K562 (cell line): ENCODE measurements at regions not wholly inside any gene's neighbourhood (a gene's known extent, or its start where the extent isn't known, plus 50 kb on each side); places are given as distances from the start of the nearest gene placed in this dataset.

Experiments
- ATAC-seq: fragments of 200-7000 bp; cut with Tn5 transposase; 3 replicates; pipeline ENCODE4 v1.9.1; 2020; ENCODE audit warnings: moderate library complexity
- BruUV-seq: library from RNA; stranded (reverse); fragments of 400-500 nt; replicated peaks from 2 replicates; lab custom pipeline; 2021; lab: Mats Ljungman, UMichigan
- CTCF ChIA-PET: fragments of 300-600 bp; formaldehyde crosslinking; extraction: SDS; loops from one replicate; lab custom pipeline; 2021; ENCODE audit warnings: low intra/inter-chr PET ratio; lab: Yijun Ruan, JAX
- POLR2A ChIA-PET: fragments of 300-600, 350-650 bp; sonication (Branson Sonifier 250); formaldehyde crosslinking; extraction: SDS; loops from one replicate; lab custom pipeline; 2021; ENCODE audit warnings: antibody characterized with exemption, inconsistent platforms; lab: Yijun Ruan, JAX
- DNase-seq, 4 experiments: peaks; one replicate each; pipeline versions ENCODE4 v3.0.0 to v3.0.0-alpha.2; 2011 to 2018; ENCODE audit warnings: low spot score in 3 of 4, mixed read lengths in 3 of 4; ENCODE audit errors: extremely low read depth in 1 of 4
- FAIRE-seq: peaks from 2 replicates; lab custom pipeline; 2011; peaks lifted over from hg19 to GRCh38; lab: Jason Lieb, UNC
- H2AFZ ChIP-seq: 2 replicates; pipeline ENCODE4 v1.6.0; 2011; ENCODE audit warnings: low read depth, low read length, control low read depth, inconsistent platforms
- H3K27ac ChIP-seq: fragments of 200-600 bp; 3 replicates; pipeline ENCODE4 v1.8.0; 2011; ENCODE audit warnings: low read depth, mild to moderate bottlenecking, control low read depth, inconsistent platforms, low read length, moderate library complexity, mixed read lengths; ENCODE audit errors: extremely low read depth
- H3K27me3 ChIP-seq, 2 experiments: fragments of 300-600 bp in 1 of 2; 2 replicates in 1 of 2; 3 replicates in 1 of 2; pipeline versions ENCODE4 v1.6.0 to v1.8.0; 2011; ENCODE audit warnings: inconsistent platforms in 2 of 2, low read length in 2 of 2, mild to moderate bottlenecking in 1 of 2, mixed read lengths in 1 of 2, moderate library complexity in 1 of 2; ENCODE audit not compliant: control insufficient read depth in 2 of 2, insufficient read depth in 2 of 2
- H3K36me3 ChIP-seq: fragments of 300-600 bp; 3 replicates; pipeline ENCODE4 v1.8.0; 2011; ENCODE audit warnings: mild to moderate bottlenecking, low read length, inconsistent platforms; ENCODE audit not compliant: control insufficient read depth, insufficient read depth
- H3K4me1 ChIP-seq, 2 experiments: fragments of 200-600 bp in 1 of 2; replicated peaks in 1 of 2; 2 replicates in 1 of 2; 3 replicates in 1 of 2; pipeline versions ENCODE4 v1.5.1 to v1.8.0; 2011; ENCODE audit warnings: inconsistent platforms in 2 of 2, low read length in 2 of 2, mild to moderate bottlenecking in 1 of 2, mixed read lengths in 1 of 2, moderate library complexity in 1 of 2; ENCODE audit not compliant: control insufficient read depth in 2 of 2, insufficient read depth in 2 of 2
- H3K4me2 ChIP-seq: 2 replicates; pipeline ENCODE4 v1.6.1; 2011; ENCODE audit warnings: low read length, control low read depth, inconsistent platforms, mixed read lengths; ENCODE audit not compliant: insufficient read depth
- H3K4me3 ChIP-seq: fragments of 200-600 bp; sonication (generic), shearing (Covaris generic); 2 replicates; pipeline ENCODE4 v1.5.1; 2016; ENCODE audit warnings: control low read depth, inconsistent platforms
- H3K79me2 ChIP-seq: fragments of 200-600 bp; 3 replicates; pipeline ENCODE4 v1.8.0; 2011; ENCODE audit warnings: low read length, inconsistent platforms; ENCODE audit not compliant: control insufficient read depth, insufficient read depth
- H3K9ac ChIP-seq, 2 experiments: 2 replicates each; pipeline versions ENCODE4 v1.6.0 to v1.6.1; 2011; ENCODE audit warnings: low read depth in 2 of 2, low read length in 2 of 2, control low read depth in 1 of 2, inconsistent platforms in 1 of 2, mild to moderate bottlenecking in 1 of 2, mixed read lengths in 1 of 2; ENCODE audit not compliant: insufficient read depth in 1 of 2
- H3K9me1 ChIP-seq: one replicate; pipeline ENCODE4 v1.6.0; 2011; ENCODE audit warnings: inconsistent platforms, mild to moderate bottlenecking, low read length, moderate library complexity; ENCODE audit not compliant: control insufficient read depth, insufficient read depth
- H3K9me3 ChIP-seq: replicated peaks from 2 replicates; pipeline ENCODE4 v1.5.1; 2011; ENCODE audit warnings: low read depth, low read length, inconsistent platforms; ENCODE audit not compliant: control insufficient read depth, insufficient read depth
- H4K20me1 ChIP-seq: replicated peaks from 2 replicates; pipeline ENCODE4 v1.6.1; 2011; ENCODE audit warnings: low read length, inconsistent platforms, mixed read lengths; ENCODE audit not compliant: control insufficient read depth, insufficient read depth
- CBFA2T3 ChIP-seq: fragments of 450-650 bp; IDR thresholded peaks from 2 replicates; pipeline ENCODE4 v1.6.1; 2017
- NCOA2 ChIP-seq, 2 experiments: fragments of 450-650 bp; IDR thresholded peaks; 2 replicates each; pipeline ENCODE4 v1.6.1; 2018; ENCODE audit warnings: mild to moderate bottlenecking in 2 of 2, moderate library complexity in 1 of 2; ENCODE audit not compliant: partially characterized antibody in 2 of 2
- NR2F6 ChIP-seq: fragments of 450-650 bp; formaldehyde crosslinking; IDR thresholded peaks from 2 replicates; pipeline ENCODE4 v1.4.0; 2020; ENCODE audit warnings: mild to moderate bottlenecking
- SRSF7 ChIP-seq: fragments of 200-400 bp; formaldehyde crosslinking; optimal IDR thresholded peaks from 2 replicates; pipeline ENCODE3; 2017; ENCODE audit warnings: mild to moderate bottlenecking, low read depth, low read length
- SUPT5H ChIP-seq: fragments of 450-650 bp; IDR thresholded peaks from 2 replicates; pipeline ENCODE4 v1.6.1; 2016
- TCF7L2 ChIP-seq: fragments of 150-350 bp; IDR thresholded peaks from 2 replicates; pipeline ENCODE4 v1.6.1; 2016; ENCODE audit warnings: low read depth, mild to moderate bottlenecking, low read length, moderate library complexity
- TEAD4 ChIP-seq, 2 experiments: sonication (generic) in 1 of 2; formaldehyde crosslinking in 1 of 2; IDR thresholded peaks; 2 replicates each; pipeline versions ENCODE4 v1.6.1 to v1.8.0; 2012 to 2022; ENCODE audit warnings: borderline replicate concordance in 1 of 2, inconsistent platforms in 1 of 2, low read length in 1 of 2, mild to moderate bottlenecking in 1 of 2, missing genetic modification reagents in 1 of 2
- ZFP1 ChIP-seq: fragments of 450-650 bp; formaldehyde crosslinking; IDR thresholded peaks from 2 replicates; pipeline ENCODE4 v1.4.0; 2020; ENCODE audit warnings: mild to moderate bottlenecking, mixed read lengths
- ZNF143 ChIP-seq: sonication (generic); formaldehyde crosslinking; IDR thresholded peaks from 2 replicates; pipeline ENCODE4 v1.9.0; 2022; ENCODE audit warnings: mild to moderate bottlenecking, missing genetic modification reagents
- ZNF212 ChIP-seq: fragments of 450-650 bp; formaldehyde crosslinking; IDR thresholded peaks from 2 replicates; pipeline ENCODE4 v1.4.0; 2020; ENCODE audit warnings: mild to moderate bottlenecking
- WGBS: fragments of 100-300 bp; shearing (Covaris generic); methylation state at CpG from one replicate; pipeline ENCODE4 v1.1.6; 2016; ENCODE audit warnings: low coverage, mixed read lengths; ENCODE audit not compliant: insufficient coverage; ENCODE audit errors: missing lambda C conversion rate; 5-methylcytosine and 5-hydroxymethylcytosine counted together
- in situ Hi-C: fragments of 300-500 bp; cut with MboI; formaldehyde crosslinking; loops from 4 replicates; pipeline ENCODE4 v1.15.0; 2018; ENCODE audit warnings: inconsistent platforms, mixed read lengths
- intact Hi-C: fragments of 100-400 bp; cut with micrococcal nuclease; formaldehyde crosslinking; loops from 2 replicates; pipeline ENCODE4 v1.14.2; 2022
- TF ChIP-seq, protein P1 (sequence below): sonication (generic); formaldehyde crosslinking; IDR thresholded peaks from 2 replicates; pipeline ENCODE4 v1.8.1; 2023; ENCODE audit warnings: mild to moderate bottlenecking, missing genetic modification reagents
- TF ChIP-seq, protein P2 (sequence below): fragments of 450-650 bp; IDR thresholded peaks from 2 replicates; pipeline ENCODE4 v1.6.1; 2016

- no peaks in the 10 kb centered on the region for H4K20me1 ChIP-seq
- peaks cover 7 to 13% of the 10 kb centered on the region in 2 experiments for H3K27me3 ChIP-seq
- no peak overlapping the region for H3K4me3 ChIP-seq
- no peak overlapping the region for H3K9ac ChIP-seq
- ATAC-seq (no peak), FAIRE-seq (no peak), DNase-seq (no peak)
- H3K9me3 ChIP-seq: no peaks in the 10 kb centered on the region
- TF ChIP-seq CBFA2T3: peak; percentile 31; the same call in 1 of the 2 replicates
- TF ChIP-seq ZNF212: no peak
- no peaks in the 10 kb centered on the region for H3K9me1 ChIP-seq
- BruUV-seq: no TSS peak
- ChIA-PET POLR2A (no interaction called here), CTCF (no interaction called here)
- no peak overlapping the region for H3K27ac ChIP-seq
- H3K4me1 ChIP-seq: peaks cover 0 to 3% of the 10 kb centered on the region in 2 experiments; a peak in 3 of 5 replicates
- H2AFZ ChIP-seq: peak overlapping the region; percentile 32; the same call in 1 of the 2 replicates
- H3K4me2 ChIP-seq: no peak overlapping the region
- 28% methylated on average over 5 of the region's 16 CpGs for WGBS
- no peaks in the 10 kb centered on the region for H3K79me2 ChIP-seq
- intact Hi-C loops: no loop called here
- in situ Hi-C loops: no loop called here
- no peaks in the 10 kb centered on the region for H3K36me3 ChIP-seq
Measured at GRCh38 chr7:26101361-26102151, 50.4 kb upstream of the NFE2L3 start.

GRCh38 chr7:26102176-26102575 lies 49.8 kb upstream of the NFE2L3 start:
- ATAC-seq (no peak), DNase-seq (no peak), FAIRE-seq (no peak)
- Histone ChIP-seq H3K4me3 (no peak overlapping the region), H3K36me3 (no peaks in the 10 kb centered on the region), H3K4me2 (no peak overlapping the region), H3K9me3 (no peaks in the 10 kb centered on the region), H2AFZ (no peak overlapping the region), H3K79me2 (no peaks in the 10 kb centered on the region), H4K20me1 (no peaks in the 10 kb centered on the region), H3K27ac (no peak overlapping the region), H3K9me1 (no peaks in the 10 kb centered on the region), H3K9ac (no peak overlapping the region), H3K27me3 (peaks cover 10 to 19% of the 10 kb centered on the region in 2 experiments), H3K4me1 (peaks cover 0 to 3% of the 10 kb centered on the region in 2 experiments; a peak in 2 of 5 replicates)
- BruUV-seq: no TSS peak
- ChIA-PET POLR2A (no interaction called here), CTCF (no interaction called here)
- WGBS: 29% methylated on average over 3 of the region's 4 CpGs
- in situ Hi-C loops (no loop called here), intact Hi-C loops (no loop called here)
- TF ChIP-seq ZNF143 (CRISPR knock-in tag) (no peak), ZFP1 (CRISPR knock-in tag) (no peak), TEAD4 (IDR thresholded peaks at IDR 0.05; ENCODE audit: low read length) (no peak), TEAD4 (CRISPR knock-in tag; IDR thresholded peaks at IDR 0.05; ENCODE audit: borderline replicate concordance) (no peak), TCF7L2 (no peak), NR2F6 (CRISPR knock-in tag) (no peak), SRSF7 (no peak), SUPT5H (no peak), NCOA2 (IDR thresholded peaks at IDR 0.05; ENCODE audit: partially characterized antibody in 2 of 2) (no peak)
- TF ChIP-seq, protein P1, sequence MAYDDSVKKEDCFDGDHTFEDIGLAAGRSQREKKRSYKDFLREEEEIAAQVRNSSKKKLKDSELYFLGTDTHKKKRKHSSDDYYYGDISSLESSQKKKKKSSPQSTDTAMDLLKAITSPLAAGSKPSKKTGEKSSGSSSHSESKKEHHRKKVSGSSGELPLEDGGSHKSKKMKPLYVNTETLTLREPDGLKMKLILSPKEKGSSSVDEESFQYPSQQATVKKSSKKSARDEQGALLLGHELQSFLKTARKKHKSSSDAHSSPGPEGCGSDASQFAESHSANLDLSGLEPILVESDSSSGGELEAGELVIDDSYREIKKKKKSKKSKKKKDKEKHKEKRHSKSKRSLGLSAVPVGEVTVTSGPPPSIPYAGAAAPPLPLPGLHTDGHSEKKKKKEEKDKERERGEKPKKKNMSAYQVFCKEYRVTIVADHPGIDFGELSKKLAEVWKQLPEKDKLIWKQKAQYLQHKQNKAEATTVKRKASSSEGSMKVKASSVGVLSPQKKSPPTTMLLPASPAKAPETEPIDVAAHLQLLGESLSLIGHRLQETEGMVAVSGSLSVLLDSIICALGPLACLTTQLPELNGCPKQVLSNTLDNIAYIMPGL (CRISPR knock-in tag): no peak
- TF ChIP-seq, protein P2, sequence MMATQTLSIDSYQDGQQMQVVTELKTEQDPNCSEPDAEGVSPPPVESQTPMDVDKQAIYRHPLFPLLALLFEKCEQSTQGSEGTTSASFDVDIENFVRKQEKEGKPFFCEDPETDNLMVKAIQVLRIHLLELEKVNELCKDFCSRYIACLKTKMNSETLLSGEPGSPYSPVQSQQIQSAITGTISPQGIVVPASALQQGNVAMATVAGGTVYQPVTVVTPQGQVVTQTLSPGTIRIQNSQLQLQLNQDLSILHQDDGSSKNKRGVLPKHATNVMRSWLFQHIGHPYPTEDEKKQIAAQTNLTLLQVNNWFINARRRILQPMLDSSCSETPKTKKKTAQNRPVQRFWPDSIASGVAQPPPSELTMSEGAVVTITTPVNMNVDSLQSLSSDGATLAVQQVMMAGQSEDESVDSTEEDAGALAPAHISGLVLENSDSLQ: no peak
